Ascending aorta (tissue), 2 donors: ENCODE measurements at regions not wholly inside any gene's neighbourhood (a gene's known extent, or its start where the extent isn't known, plus 50 kb on each side); places are given as distances from the start of the nearest gene placed in this dataset.

Experiments used
- DNase-seq, 2 donors: peaks; one replicate each; pipeline ENCODE4 v3.0.0-alpha.2; 2019; ENCODE audit warnings: low spot score in 2 of 2
- H3K27ac ChIP-seq, 2 donors: fragments of 200-600 bp; sonication (generic); one replicate each; pipeline ENCODE4 v1.5.1; 2016 to 2017; ENCODE audit warnings: mild to moderate bottlenecking in 1 of 2
- H3K27me3 ChIP-seq: fragments of 200-600 bp; sonication (generic); one replicate; pipeline ENCODE4 v1.5.1; 2017
- H3K36me3 ChIP-seq, 2 donors: fragments of 200-600 bp; sonication (generic); one replicate each; pipeline ENCODE4 v1.5.1; 2016
- H3K4me1 ChIP-seq, 2 donors: fragments of 200-600 bp; sonication (generic); one replicate each; pipeline ENCODE4 v1.5.1; 2016 to 2017; ENCODE audit warnings: mild to moderate bottlenecking in 1 of 2
- H3K4me3 ChIP-seq, 2 donors: fragments of 200-600 bp; sonication (generic); one replicate each; pipeline ENCODE4 v1.5.1; 2016 to 2017; ENCODE audit warnings: mild to moderate bottlenecking in 1 of 2
- H3K9me3 ChIP-seq, 2 donors: fragments of 200-600 bp; sonication (generic); one replicate each; pipeline ENCODE4 v1.5.1; 2016
- CTCF ChIP-seq, 3 experiments: fragments of 200-600 bp in 2 of 3; fragments of 450-650 bp in 1 of 3; sonication (generic) in 2 of 3; IDR thresholded peaks; one replicate each; pipeline ENCODE4 v1.5.1; 2016 to 2019; ENCODE audit warnings: antibody characterized with exemption in 3 of 3, mild to moderate bottlenecking in 1 of 3, moderate library complexity in 1 of 3
- intact Hi-C: fragments of 100-400 bp; cut with DNase I; formaldehyde crosslinking; loops from one replicate; pipeline ENCODE4 v1.15.1; 2023

DNA sequence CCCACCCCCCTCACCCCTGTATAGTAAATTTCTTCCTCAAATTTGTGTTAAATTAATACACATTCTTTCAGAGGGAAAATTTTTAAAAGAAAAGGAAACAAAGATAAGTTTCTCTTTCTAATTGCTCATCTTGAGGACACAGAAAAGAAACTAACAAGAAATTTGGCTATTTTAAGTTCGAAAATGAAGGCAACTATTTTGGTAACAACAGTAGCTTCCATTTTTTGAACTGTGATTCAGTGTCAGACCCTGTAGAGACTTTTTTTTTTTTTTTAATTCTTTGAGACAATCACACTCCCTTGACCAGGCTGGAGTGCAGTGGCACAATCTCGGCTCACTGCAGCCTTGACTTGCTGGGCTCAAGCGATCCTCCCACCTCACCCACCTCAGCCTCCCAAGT lies 194.9 kb downstream of the SS18 start:
- Histone ChIP-seq H3K9me3 (no peaks in the 10 kb centered on the region), H3K36me3 (no peaks in the 10 kb centered on the region), H3K4me3 (no peak overlapping the region), H3K27ac (no peak overlapping the region), H3K27me3 (no peaks in the 10 kb centered on the region), H3K4me1 (no peaks in the 10 kb centered on the region)
- DNase-seq: no peak
- TF ChIP-seq CTCF (IDR thresholded peaks at IDR 0.05): no peak
- intact Hi-C loops: loop anchor here (5.0 kb wide), 1 partner anchor 1293 kb away; no protein-coding TSS in a partner anchor

DNA sequence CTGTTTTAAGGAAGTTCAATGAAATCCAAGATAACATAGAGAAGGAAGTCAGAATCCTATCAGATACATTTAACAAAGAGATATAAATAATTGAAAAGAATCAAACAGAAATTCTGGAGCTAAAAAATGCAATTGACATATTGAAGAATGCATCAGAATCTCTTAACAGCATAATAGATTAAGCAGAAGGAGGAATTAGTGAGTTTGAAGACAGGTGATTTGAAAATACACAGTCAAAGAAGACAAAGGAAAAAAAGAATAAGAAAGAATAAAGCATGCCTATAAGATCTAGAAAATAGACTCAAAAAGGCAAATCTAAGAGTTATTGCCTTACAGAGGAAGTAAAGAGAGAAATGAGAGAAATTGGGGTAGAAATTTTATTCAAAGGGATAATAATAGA lies 204.1 kb downstream of the SS18 start:
- Histone ChIP-seq H3K4me1 (no peaks in the 10 kb centered on the region), H3K27me3 (no peaks in the 10 kb centered on the region), H3K4me3 (no peak overlapping the region), H3K9me3 (peaks cover 0 to 12% of the 10 kb centered on the region in 2 donors), H3K27ac (no peak overlapping the region), H3K36me3 (no peaks in the 10 kb centered on the region)
- intact Hi-C loops: no loop called here
- no peak for TF ChIP-seq CTCF (IDR thresholded peaks at IDR 0.05)
- no peak for DNase-seq

GRCh38 chr18:25883091-25883490 lies 207.3 kb downstream of the SS18 start:
- H3K27ac ChIP-seq: no peak overlapping the region
- H3K4me1 ChIP-seq: no peaks in the 10 kb centered on the region
- no peak for DNase-seq
- no peaks in the 10 kb centered on the region for H3K27me3 ChIP-seq
- TF ChIP-seq CTCF (IDR thresholded peaks at IDR 0.05): no peak
- intact Hi-C loops: no loop called here
- peaks cover 0 to 8% of the 10 kb centered on the region in 2 donors for H3K9me3 ChIP-seq
- H3K36me3 ChIP-seq: no peaks in the 10 kb centered on the region
- H3K4me3 ChIP-seq: no peak overlapping the region

DNA sequence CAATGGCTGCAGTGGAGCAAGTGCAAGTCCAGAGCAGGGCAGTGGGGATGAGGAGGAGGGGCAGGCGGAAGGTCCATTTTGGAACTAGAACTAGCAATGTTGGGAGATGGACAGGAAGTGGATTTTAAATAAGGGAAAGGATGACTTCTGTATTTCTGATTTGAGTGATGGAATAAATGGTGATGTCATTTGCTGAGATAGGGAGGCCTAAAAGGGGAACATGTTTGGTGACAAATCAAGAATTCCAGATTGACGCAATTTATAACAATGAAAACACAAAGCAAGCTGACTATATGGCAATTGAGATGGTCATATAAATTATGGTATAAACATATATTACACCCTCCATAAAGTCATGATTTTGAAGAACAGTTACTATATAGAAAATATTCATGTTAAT lies 209.3 kb downstream of the SS18 start:
- Histone ChIP-seq H3K27ac (no peak overlapping the region), H3K36me3 (no peaks in the 10 kb centered on the region), H3K4me3 (no peak overlapping the region), H3K9me3 (peaks cover 0 to 2% of the 10 kb centered on the region in 2 donors), H3K4me1 (no peaks in the 10 kb centered on the region), H3K27me3 (no peaks in the 10 kb centered on the region)
- intact Hi-C loops: no loop called here
- no peak for TF ChIP-seq CTCF (IDR thresholded peaks at IDR 0.05)
- DNase-seq: no peak

- TF ChIP-seq CTCF (IDR thresholded peaks at IDR 0.05): no peak
- Histone ChIP-seq H3K4me1 (no peaks in the 10 kb centered on the region), H3K27me3 (no peaks in the 10 kb centered on the region), H3K36me3 (no peaks in the 10 kb centered on the region), H3K27ac (no peak overlapping the region), H3K9me3 (no peaks in the 10 kb centered on the region), H3K4me3 (no peak overlapping the region)
- no peak for DNase-seq
- intact Hi-C loops: no loop called here
Measured at GRCh38 chr18:25880441-25880840, 210.0 kb downstream of the SS18 start.

DNA sequence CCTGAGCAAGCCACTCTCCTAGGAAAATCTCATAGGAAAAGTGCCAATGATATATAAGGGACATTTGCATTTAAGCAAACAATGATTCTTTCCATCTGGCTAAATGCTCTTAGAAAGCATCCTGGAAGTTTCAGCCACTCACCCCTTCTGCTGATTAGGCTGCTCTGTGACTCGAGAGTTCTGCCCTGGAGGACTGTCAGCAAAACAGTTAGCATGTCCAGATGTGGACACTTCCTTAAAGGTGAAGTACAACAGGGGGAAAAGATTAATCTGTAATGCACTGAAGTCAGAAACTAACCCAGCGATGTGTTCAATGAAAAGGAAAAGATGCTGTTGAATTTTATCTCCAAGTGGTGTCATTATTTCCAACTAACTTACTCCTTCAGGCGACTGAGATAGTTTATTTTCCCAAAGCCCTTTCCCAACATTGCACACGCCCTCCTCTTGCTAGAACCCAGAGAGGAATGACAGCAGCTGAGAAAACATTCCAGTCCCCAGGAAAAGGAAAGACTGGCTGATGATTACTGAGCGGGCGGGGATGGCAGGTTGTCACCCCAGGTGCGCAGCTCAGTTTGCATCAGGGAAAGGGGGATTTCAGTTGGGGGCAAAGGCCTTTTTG lies 214.0 kb downstream of the SS18 start:
- no peak for TF ChIP-seq CTCF (IDR thresholded peaks at IDR 0.05)
- Histone ChIP-seq H3K4me3 (no peak overlapping the region), H3K36me3 (no peaks in the 10 kb centered on the region), H3K4me1 (no peaks in the 10 kb centered on the region), H3K9me3 (no peaks in the 10 kb centered on the region), H3K27ac (no peak overlapping the region), H3K27me3 (no peaks in the 10 kb centered on the region)
- no peak for DNase-seq
- intact Hi-C loops: no loop called here
